ENCODE measurements at regions not wholly inside any gene's neighbourhood (a gene's known extent, or its start where the extent isn't known, plus 50 kb on each side); places are given as distances from the start of the nearest gene placed in this dataset. TPM values are rescaled to one million over a fixed set of nuclear protein-coding genes. Genes with fewer than 3 reads are reported as not detected.

DNA sequence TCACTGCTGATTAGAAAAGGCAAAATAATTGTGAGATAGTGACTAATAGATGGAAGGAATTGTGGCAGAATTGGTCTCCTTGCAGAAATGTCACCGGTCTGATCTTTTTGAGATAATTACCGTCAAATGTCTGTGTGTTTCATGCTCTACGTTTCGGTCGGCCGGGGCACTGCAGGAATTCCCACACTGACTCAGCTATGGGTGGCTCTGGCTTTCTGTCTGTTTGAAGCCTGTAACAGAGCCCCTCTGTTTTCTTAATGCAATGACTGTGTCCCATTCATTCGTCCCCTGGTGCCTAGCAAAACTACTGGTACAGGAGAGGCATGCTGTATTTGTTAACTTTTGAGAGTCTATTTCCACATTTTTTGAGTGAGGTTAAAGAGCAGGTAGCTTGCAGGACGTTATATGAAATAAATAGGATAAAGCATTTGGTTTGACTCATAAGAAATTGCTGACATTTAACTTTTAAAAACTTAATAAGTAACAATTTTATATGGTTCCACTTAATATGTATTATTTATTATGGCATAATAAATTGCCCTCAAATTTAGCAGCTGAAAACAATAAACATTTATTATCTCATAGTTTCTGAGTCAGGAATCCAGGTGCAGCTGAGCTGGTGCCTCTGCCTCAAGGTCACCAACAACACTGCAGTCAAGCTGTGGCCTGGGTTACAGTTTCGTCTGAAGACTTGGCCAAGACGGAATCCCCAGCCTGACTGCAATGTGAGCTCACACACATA lies 53.3 kb upstream of the CTBP2 start:
- no peak for DNase-seq (ENCODE audit: low read depth)
- no peak overlapping the region for H3K4me3 ChIP-seq (ENCODE audit: low read depth, low read length)
- TF ChIP-seq, protein P1, sequence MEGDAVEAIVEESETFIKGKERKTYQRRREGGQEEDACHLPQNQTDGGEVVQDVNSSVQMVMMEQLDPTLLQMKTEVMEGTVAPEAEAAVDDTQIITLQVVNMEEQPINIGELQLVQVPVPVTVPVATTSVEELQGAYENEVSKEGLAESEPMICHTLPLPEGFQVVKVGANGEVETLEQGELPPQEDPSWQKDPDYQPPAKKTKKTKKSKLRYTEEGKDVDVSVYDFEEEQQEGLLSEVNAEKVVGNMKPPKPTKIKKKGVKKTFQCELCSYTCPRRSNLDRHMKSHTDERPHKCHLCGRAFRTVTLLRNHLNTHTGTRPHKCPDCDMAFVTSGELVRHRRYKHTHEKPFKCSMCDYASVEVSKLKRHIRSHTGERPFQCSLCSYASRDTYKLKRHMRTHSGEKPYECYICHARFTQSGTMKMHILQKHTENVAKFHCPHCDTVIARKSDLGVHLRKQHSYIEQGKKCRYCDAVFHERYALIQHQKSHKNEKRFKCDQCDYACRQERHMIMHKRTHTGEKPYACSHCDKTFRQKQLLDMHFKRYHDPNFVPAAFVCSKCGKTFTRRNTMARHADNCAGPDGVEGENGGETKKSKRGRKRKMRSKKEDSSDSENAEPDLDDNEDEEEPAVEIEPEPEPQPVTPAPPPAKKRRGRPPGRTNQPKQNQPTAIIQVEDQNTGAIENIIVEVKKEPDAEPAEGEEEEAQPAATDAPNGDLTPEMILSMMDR (IDR thresholded peaks at IDR 0.05; ENCODE audit: insufficient read depth, low read length), result no peak

DNA sequence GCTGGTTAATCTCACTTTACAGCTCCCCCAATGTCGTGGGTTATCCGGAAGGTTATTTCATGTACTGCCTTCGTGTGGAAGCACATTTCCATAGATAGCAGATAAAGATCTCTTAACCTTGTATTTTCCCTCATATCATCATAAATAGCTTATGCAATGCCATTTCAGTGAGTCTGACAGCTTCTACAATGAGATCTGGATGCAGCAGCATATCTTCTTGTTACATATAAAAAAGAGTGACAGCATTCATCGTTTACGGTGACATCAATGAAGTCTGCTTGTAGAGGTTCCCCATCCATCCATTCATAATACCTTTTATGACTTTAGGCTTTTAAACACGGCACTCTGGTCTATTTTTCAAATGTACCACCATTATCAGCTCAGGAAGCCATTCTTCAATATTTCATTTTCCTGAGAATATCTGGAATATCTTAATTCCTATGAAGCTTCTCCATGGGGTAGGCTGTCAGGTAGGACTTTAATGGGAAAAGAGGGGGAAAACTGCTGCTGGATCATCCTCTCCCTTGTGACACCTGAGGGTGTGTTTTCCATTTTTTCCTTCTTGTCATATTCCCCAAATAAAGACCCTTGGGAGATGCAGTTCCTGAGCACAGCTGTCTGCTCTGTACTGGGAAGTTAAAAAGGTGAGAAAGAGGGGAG lies 51.9 kb upstream of the CTBP2 start:
- DNase-seq (ENCODE audit: low read depth), result no peak
- H3K4me3 ChIP-seq (ENCODE audit: low read depth, low read length), result no peak overlapping the region
- TF ChIP-seq, protein P1 (IDR thresholded peaks at IDR 0.05; ENCODE audit: insufficient read depth, low read length), result no peak

Small RNA genes lying in the stretch of these regions (small RNA-seq; reads per million reads assigned to genes)
- not detected for gene RPS27P18

Measured in fibroblast of the aortic adventitia (primary cell).